Breast epithelium (tissue), 3 donors: ENCODE measurements at regions not wholly inside any gene's neighbourhood (a gene's known extent, or its start where the extent isn't known, plus 50 kb on each side); places are given as distances from the start of the nearest gene placed in this dataset.

Source experiments
- POLR2A ChIP-seq: fragments of 450-650 bp; IDR thresholded peaks from one replicate; pipeline ENCODE4 v1.6.1; 2016; ENCODE audit warnings: antibody characterized with exemption, mild to moderate bottlenecking, moderate library complexity
- TF ChIP-seq, protein P1 (sequence below), 3 donors: fragments of 450-650 bp; IDR thresholded peaks; one replicate each; pipeline ENCODE4 v1.5.1; 2016 to 2017; ENCODE audit warnings: antibody characterized with exemption in 3 of 3, mild to moderate bottlenecking in 3 of 3, moderate library complexity in 3 of 3

DNA sequence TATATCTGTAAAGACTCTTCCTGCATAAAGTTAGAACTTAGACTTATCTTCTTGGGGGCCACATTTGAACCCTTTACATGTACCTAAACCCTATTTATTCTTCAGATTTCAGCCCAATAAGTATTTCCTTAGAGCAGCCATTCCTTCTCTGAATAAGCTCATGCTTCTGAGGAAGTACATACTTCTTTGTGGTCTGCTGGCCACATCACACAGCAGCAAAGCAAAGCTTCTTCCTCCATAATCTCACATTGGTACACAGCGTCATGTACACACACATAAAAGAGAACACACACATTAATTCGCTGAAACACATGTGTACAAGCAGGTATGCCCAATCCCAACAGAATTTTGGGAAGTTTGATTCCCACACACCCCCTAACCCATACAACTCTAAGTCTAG, 331.0 kb downstream of the CDH2 start:
- TF ChIP-seq, protein P1, sequence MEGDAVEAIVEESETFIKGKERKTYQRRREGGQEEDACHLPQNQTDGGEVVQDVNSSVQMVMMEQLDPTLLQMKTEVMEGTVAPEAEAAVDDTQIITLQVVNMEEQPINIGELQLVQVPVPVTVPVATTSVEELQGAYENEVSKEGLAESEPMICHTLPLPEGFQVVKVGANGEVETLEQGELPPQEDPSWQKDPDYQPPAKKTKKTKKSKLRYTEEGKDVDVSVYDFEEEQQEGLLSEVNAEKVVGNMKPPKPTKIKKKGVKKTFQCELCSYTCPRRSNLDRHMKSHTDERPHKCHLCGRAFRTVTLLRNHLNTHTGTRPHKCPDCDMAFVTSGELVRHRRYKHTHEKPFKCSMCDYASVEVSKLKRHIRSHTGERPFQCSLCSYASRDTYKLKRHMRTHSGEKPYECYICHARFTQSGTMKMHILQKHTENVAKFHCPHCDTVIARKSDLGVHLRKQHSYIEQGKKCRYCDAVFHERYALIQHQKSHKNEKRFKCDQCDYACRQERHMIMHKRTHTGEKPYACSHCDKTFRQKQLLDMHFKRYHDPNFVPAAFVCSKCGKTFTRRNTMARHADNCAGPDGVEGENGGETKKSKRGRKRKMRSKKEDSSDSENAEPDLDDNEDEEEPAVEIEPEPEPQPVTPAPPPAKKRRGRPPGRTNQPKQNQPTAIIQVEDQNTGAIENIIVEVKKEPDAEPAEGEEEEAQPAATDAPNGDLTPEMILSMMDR (IDR thresholded peaks at IDR 0.05) = no peak
- TF ChIP-seq POLR2A = no peak
